HCT116 (cell line): ENCODE measurements at regions not wholly inside any gene's neighbourhood (a gene's known extent, or its start where the extent isn't known, plus 50 kb on each side); places are given as distances from the start of the nearest gene placed in this dataset.

Source experiments
- ATAC-seq: fragments of 200-7000 bp; cut with Tn5 transposase; 2 replicates; pipeline ENCODE4 v1.9.1; 2020; ENCODE audit warnings: mild to moderate bottlenecking, moderate library complexity
- BruUV-seq: library from RNA; stranded (reverse); fragments of 400-500 nt; replicated peaks from 2 replicates; lab custom pipeline; 2021; lab: Mats Ljungman, UMichigan
- CTCF ChIA-PET: fragments of 300-600 bp; sonication (Branson Sonifier 250); formaldehyde crosslinking; loops from one replicate; lab custom pipeline; 2021; ENCODE audit warnings: antibody characterized with exemption; lab: Charles Lee
- POLR2A ChIA-PET: fragments of 300-600, 350-600 bp; sonication (Branson Sonifier 250); formaldehyde crosslinking; loops from one replicate; lab custom pipeline; 2021; ENCODE audit warnings: antibody characterized with exemption; lab: Charles Lee
- RAD21 ChIA-PET, 2 experiments: fragments of 300-600 bp; sonication (Branson Sonifier 250); formaldehyde crosslinking; loops; one replicate each; lab custom pipeline; 2023; ENCODE audit warnings: low total read pairs in 2 of 2; ENCODE audit not compliant: uncharacterized antibody in 2 of 2, unreplicated experiment in 2 of 2, low non-redundant PET in 1 of 2; lab: Charles Lee
- DNase-seq: peaks from one replicate; pipeline ENCODE4 v3.0.0-alpha.2; 2010; ENCODE audit warnings: low read depth, low spot score
- H2AFZ ChIP-seq: fragments of 200-600 bp; shearing (Covaris generic), sonication (generic); 2 replicates; pipeline ENCODE4 v1.6.1; 2017; ENCODE audit warnings: low read depth, mixed run types, mixed read lengths, antibody characterized with exemption, low read length; ENCODE audit not compliant: poor library complexity, severe bottlenecking
- H3K27ac ChIP-seq: 2 replicates; pipeline ENCODE4 v1.5.1; 2012; ENCODE audit warnings: low read depth, low read length
- H3K27me3 ChIP-seq: fragments of 200-600 bp; sonication (generic); 2 replicates; pipeline ENCODE4 v1.6.1; 2016; ENCODE audit warnings: mixed run types, low read length, mixed read lengths; ENCODE audit not compliant: insufficient read depth
- H3K36me3 ChIP-seq, 2 experiments: fragments of 200-500 bp in 1 of 2; fragments of 200-600 bp in 1 of 2; sonication (Bioruptor generic) in 1 of 2; sonication (generic) in 1 of 2; 2 replicates each; pipeline versions ENCODE4 v1.5.1 to v1.6.1; 2014 to 2016; ENCODE audit warnings: low read length in 2 of 2, inconsistent platforms in 1 of 2, mixed read lengths in 1 of 2, mixed run types in 1 of 2; ENCODE audit not compliant: insufficient read depth in 2 of 2, control insufficient read depth in 1 of 2
- H3K4me1 ChIP-seq, 2 experiments: fragments of 200-600 bp in 1 of 2; sonication (generic) in 1 of 2; 2 replicates each; pipeline versions ENCODE4 v1.5.1 to v1.6.1; 2012 to 2017; ENCODE audit warnings: low read length in 2 of 2, inconsistent platforms in 1 of 2, mild to moderate bottlenecking in 1 of 2, mixed read lengths in 1 of 2, mixed run types in 1 of 2, moderate library complexity in 1 of 2; ENCODE audit not compliant: insufficient read depth in 2 of 2, control insufficient read depth in 1 of 2
- H3K4me2 ChIP-seq: fragments of 200-600 bp; sonication (generic); 2 replicates; pipeline ENCODE4 v1.6.1; 2017; ENCODE audit warnings: mixed run types, low read length, mixed read lengths
- H3K4me3 ChIP-seq, 2 experiments: fragments of 200-600 bp in 1 of 2; sonication (generic) in 1 of 2; replicated peaks in 1 of 2; 2 replicates each; pipeline ENCODE4 v1.5.1; 2011 to 2016; ENCODE audit warnings: low read length in 2 of 2, control low read depth in 1 of 2, low read depth in 1 of 2, mild to moderate bottlenecking in 1 of 2, mixed read lengths in 1 of 2, mixed run types in 1 of 2
- H3K79me2 ChIP-seq: fragments of 200-600 bp; sonication (generic); 2 replicates; pipeline ENCODE4 v1.6.1; 2017; ENCODE audit warnings: mild to moderate bottlenecking, mixed run types, low read length, moderate library complexity, mixed read lengths; ENCODE audit not compliant: insufficient read depth
- H3K9ac ChIP-seq: fragments of 200-600 bp; sonication (generic); 2 replicates; pipeline ENCODE4 v1.6.1; 2016; ENCODE audit warnings: low read length, mixed read lengths
- H3K9me2 ChIP-seq: fragments of 200-600 bp; sonication (generic), shearing (Covaris generic); 2 replicates; pipeline ENCODE4 v1.6.1; 2017; ENCODE audit warnings: mixed run types, mild to moderate bottlenecking, moderate library complexity; ENCODE audit not compliant: insufficient read depth
- H3K9me3 ChIP-seq, 2 experiments: fragments of 200-500 bp in 1 of 2; fragments of 200-600 bp in 1 of 2; sonication (Bioruptor generic) in 1 of 2; sonication (generic) in 1 of 2; 2 replicates each; pipeline ENCODE4 v1.6.1; 2014 to 2017; ENCODE audit warnings: low read length in 2 of 2, mixed read lengths in 2 of 2, inconsistent platforms in 1 of 2, low read depth in 1 of 2, mild to moderate bottlenecking in 1 of 2, mixed run types in 1 of 2, moderate library complexity in 1 of 2; ENCODE audit not compliant: control insufficient read depth in 1 of 2, insufficient read depth in 1 of 2
- H4K20me1 ChIP-seq: fragments of 200-600 bp; sonication (generic), shearing (Covaris generic); 2 replicates; pipeline ENCODE4 v1.6.1; 2017; ENCODE audit warnings: mixed run types, mild to moderate bottlenecking, moderate library complexity; ENCODE audit not compliant: insufficient read depth
- ATF3 ChIP-seq: IDR thresholded peaks from 2 replicates; pipeline ENCODE4 v1.6.1; 2012
- CBX3 ChIP-seq: IDR thresholded peaks from 2 replicates; pipeline ENCODE4 v1.6.1; 2012; ENCODE audit warnings: low read depth
- EGR1 ChIP-seq: IDR thresholded peaks from 2 replicates; pipeline ENCODE4 v1.6.1; 2012; ENCODE audit warnings: low read depth
- ELF1 ChIP-seq: IDR thresholded peaks from 2 replicates; pipeline ENCODE4 v1.6.1; 2012; ENCODE audit warnings: low read depth, borderline replicate concordance
- EZH2 ChIP-seq: fragments of 200-600 bp; sonication (generic); IDR thresholded peaks from 2 replicates; pipeline ENCODE4 v1.6.1; 2017; ENCODE audit warnings: antibody characterized with exemption, mixed run types
- EZH2phosphoT487 ChIP-seq: fragments of 200-600 bp; IDR thresholded peaks from 2 replicates; pipeline ENCODE4 v1.6.1; 2018; ENCODE audit warnings: antibody characterized with exemption, borderline replicate concordance
- FOSL1 ChIP-seq: IDR thresholded peaks from 2 replicates; pipeline ENCODE4 v1.6.1; 2012; ENCODE audit warnings: low read depth
- JUND ChIP-seq: IDR thresholded peaks from 2 replicates; pipeline ENCODE4 v1.6.1; 2012
- RAD21 ChIP-seq: IDR thresholded peaks from 2 replicates; pipeline ENCODE4 v1.6.1; 2012; ENCODE audit warnings: low read depth, mild to moderate bottlenecking
- SP1 ChIP-seq: IDR thresholded peaks from 2 replicates; pipeline ENCODE4 v1.6.1; 2012; ENCODE audit warnings: low read depth
- SRF ChIP-seq: IDR thresholded peaks from 2 replicates; pipeline ENCODE4 v1.6.1; 2012; ENCODE audit warnings: low read depth
- TCF7L2 ChIP-seq: IDR thresholded peaks from 2 replicates; pipeline ENCODE4 v1.7.0; 2011; ENCODE audit warnings: borderline replicate concordance, inconsistent platforms; ENCODE audit not compliant: insufficient read depth, insufficient read length; ENCODE audit errors: extremely low read depth
- intact Hi-C: fragments of 100-400 bp; cut with micrococcal nuclease; formaldehyde crosslinking; loops from 2 replicates; pipeline ENCODE4 v1.10.0; 2022
- TF ChIP-seq, protein P1 (sequence below), 3 experiments: fragments of 200-600 bp in 1 of 3; sonication (generic) in 1 of 3; IDR thresholded peaks in 2 of 3; conservative IDR thresholded peaks in 1 of 3; 2 replicates each; pipeline ENCODE4 v1.5.1; 2012 to 2017; ENCODE audit warnings: low read depth in 2 of 3, low read length in 2 of 3, antibody characterized with exemption in 1 of 3, borderline replicate concordance in 1 of 3, control low read depth in 1 of 3, mild to moderate bottlenecking in 1 of 3, mixed read lengths in 1 of 3, mixed run types in 1 of 3, moderate library complexity in 1 of 3; ENCODE audit not compliant: insufficient read depth in 1 of 3

DNA sequence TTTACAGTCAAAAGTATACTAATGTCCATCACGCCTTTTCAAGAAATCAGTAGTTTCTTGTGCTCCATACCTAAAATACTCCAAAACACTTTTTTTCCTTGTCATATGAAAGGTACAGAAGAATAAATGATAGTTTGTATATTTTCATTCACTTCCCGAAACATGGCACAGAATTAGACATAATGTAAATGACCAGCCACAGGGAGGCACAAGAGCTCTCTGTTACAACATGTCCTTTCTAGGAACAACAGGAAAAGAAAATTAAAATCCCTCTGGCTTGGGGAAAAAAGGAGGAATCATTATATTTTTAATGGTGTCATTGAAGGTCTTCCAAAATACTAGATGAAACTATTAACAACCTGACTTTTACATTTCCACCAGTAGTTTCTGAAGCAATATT lies 331.2 kb downstream of the ACTR3B start:
- Histone ChIP-seq H3K27ac (no peak overlapping the region), H3K9ac (no peak overlapping the region), H3K9me3 (no peaks in the 10 kb centered on the region), H3K36me3 (no peaks in the 10 kb centered on the region), H3K9me2 (no peaks in the 10 kb centered on the region), H3K79me2 (no peaks in the 10 kb centered on the region), H3K4me2 (no peak overlapping the region), H4K20me1 (no peaks in the 10 kb centered on the region), H3K4me3 (no peak overlapping the region), H2AFZ (no peak overlapping the region), H3K4me1 (no peaks in the 10 kb centered on the region), H3K27me3 (0 out of 2 replicates have a peak, but pooled peaks cover 6% of the 10 kb centered on the region)
- CTCF ChIA-PET, result interaction anchor here (1.4 kb wide), 1 partner anchor 1413 kb away, joined by 3 read pairs; no protein-coding TSS in a partner anchor
- BruUV-seq, result no TSS peak
- TF ChIP-seq FOSL1 (no peak), EGR1 (no peak), SRF (no peak), EZH2phosphoT487 (no peak), SP1 (no peak), RAD21 (peak; percentile 56), ELF1 (no peak), ATF3 (no peak), EZH2 (no peak), CBX3 (no peak), JUND (no peak), TCF7L2 (no peak)
- TF ChIP-seq, protein P1, sequence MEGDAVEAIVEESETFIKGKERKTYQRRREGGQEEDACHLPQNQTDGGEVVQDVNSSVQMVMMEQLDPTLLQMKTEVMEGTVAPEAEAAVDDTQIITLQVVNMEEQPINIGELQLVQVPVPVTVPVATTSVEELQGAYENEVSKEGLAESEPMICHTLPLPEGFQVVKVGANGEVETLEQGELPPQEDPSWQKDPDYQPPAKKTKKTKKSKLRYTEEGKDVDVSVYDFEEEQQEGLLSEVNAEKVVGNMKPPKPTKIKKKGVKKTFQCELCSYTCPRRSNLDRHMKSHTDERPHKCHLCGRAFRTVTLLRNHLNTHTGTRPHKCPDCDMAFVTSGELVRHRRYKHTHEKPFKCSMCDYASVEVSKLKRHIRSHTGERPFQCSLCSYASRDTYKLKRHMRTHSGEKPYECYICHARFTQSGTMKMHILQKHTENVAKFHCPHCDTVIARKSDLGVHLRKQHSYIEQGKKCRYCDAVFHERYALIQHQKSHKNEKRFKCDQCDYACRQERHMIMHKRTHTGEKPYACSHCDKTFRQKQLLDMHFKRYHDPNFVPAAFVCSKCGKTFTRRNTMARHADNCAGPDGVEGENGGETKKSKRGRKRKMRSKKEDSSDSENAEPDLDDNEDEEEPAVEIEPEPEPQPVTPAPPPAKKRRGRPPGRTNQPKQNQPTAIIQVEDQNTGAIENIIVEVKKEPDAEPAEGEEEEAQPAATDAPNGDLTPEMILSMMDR (IDR thresholded peaks at IDR 0.05 in 2 of 3, conservative IDR thresholded peaks at IDR 0.05 in 1 of 3; ENCODE audit: borderline replicate concordance in 1 of 3, insufficient read depth in 1 of 3, low read depth in 2 of 3, low read length in 2 of 3), result peak in 2 of 3 experiments; percentile 11 to 39; a peak in 3 of 6 replicates
- DNase-seq (no peak), ATAC-seq (no peak; the same call in 1 of the 2 replicates)
- intact Hi-C loops, result loop anchor here (1.0 kb wide), 1 partner anchor 1654 kb away; no protein-coding TSS in a partner anchor
- POLR2A ChIA-PET, result no interaction called here
- RAD21 ChIA-PET, result no interaction called here
